ENCODE measurements at regions not wholly inside any gene's neighbourhood (a gene's known extent, or its start where the extent isn't known, plus 50 kb on each side); places are given as distances from the start of the nearest gene placed in this dataset.

DNA sequence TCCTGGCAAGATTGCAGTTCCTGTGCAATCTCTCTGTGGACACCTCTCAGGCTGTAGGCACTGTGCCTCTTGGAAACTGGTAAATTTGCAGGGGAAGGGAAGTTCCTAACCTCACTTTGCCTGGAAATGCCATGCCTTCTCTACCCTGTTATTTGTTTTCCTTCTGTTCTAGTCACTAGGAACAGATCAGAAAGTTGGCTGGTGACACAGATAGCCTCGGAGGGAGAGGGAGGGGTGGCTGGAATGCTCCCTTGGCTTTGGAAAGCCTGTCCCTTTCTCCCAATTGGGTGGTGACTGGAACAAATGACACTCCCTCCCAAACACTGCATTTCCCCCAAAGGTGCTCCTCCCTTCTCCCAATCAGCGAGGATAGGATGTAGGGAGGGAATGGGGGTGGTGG, 131.5 kb upstream of the F13A1 start:
- no peak overlapping the region for H2AK5ac ChIP-seq (ENCODE audit: low read depth, low read length)

DNA sequence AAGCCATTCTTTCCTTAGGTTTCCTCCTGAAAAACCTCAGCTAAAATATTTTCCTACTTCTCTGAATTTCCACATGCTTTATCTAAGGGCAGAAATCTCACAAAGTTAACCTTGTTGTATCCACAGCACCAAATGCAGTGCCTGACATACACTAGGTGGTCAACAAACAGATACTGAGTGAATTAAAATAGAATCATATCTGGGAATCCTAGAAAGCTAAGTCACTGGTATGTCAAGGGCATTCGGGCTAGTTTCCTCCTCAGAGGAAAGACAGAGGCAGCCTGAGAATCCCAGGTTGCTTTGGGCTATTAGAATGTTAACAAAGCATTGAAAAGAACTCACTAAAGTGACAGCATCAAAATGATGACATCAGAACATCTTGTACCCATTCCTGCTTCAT, 132.7 kb upstream of the F13A1 start:
- Histone ChIP-seq H4K8ac (ENCODE audit: low read depth, low read length) (no peak overlapping the region), H3K23ac (ENCODE audit: low read depth, low read length, poor library complexity) (no peak overlapping the region), H3K4me3 (ENCODE audit: low read length in 2 of 2) (no peak overlapping the region), H2AFZ (ENCODE audit: low read length) (no peak overlapping the region), H4K91ac (ENCODE audit: low read depth, low read length, poor library complexity) (no peak overlapping the region), H3K27ac (replicated peaks; ENCODE audit: low read length) (no peak overlapping the region), H2BK15ac (ENCODE audit: low read length) (no peak overlapping the region), H3K27me3 (ENCODE audit: control insufficient read depth in 3 of 3, insufficient read depth in 3 of 3, low read depth in 1 of 3, low read length in 3 of 3) (peaks cover 0 to 3% (median 0%) of the 10 kb centered on the region in 3 experiments), H2AK5ac (ENCODE audit: low read depth, low read length) (no peak overlapping the region), H3K4ac (ENCODE audit: low read length) (no peak overlapping the region), H3K9ac (ENCODE audit: low read depth, low read length, poor library complexity) (no peak overlapping the region), H2BK5ac (ENCODE audit: low read length) (no peak overlapping the region), H3K9me3 (replicated peaks in 1 of 2; ENCODE audit: control insufficient read depth in 2 of 2, insufficient read depth in 1 of 2, low read depth in 1 of 2, low read length in 2 of 2) (no peaks in the 10 kb centered on the region), H2BK120ac (ENCODE audit: low read depth, low read length) (no peak overlapping the region), H3K36me3 (replicated peaks in 1 of 2; ENCODE audit: control insufficient read depth in 2 of 2, insufficient read depth in 2 of 2, low read length in 2 of 2) (no peaks in the 10 kb centered on the region), H3K18ac (ENCODE audit: low read length) (no peak overlapping the region), H3K4me2 (ENCODE audit: insufficient read depth, low read length, poor library complexity, severe bottlenecking) (no peak overlapping the region), H3K79me1 (ENCODE audit: low read depth, low read length) (no peaks in the 10 kb centered on the region), H2BK12ac (ENCODE audit: low read length) (no peak overlapping the region), H3K4me1 (ENCODE audit: control insufficient read depth in 2 of 2, insufficient read depth in 1 of 2, low read depth in 1 of 2, low read length in 2 of 2) (no peaks in the 10 kb centered on the region), H3K14ac (ENCODE audit: low read length) (no peak overlapping the region)
- DNase-seq (ENCODE audit: low spot score): no peak
- no CpG with 5 or more reads among the region's 1 CpG for WGBS, 2 donors (ENCODE audit: extremely low coverage in 2 of 2, insufficient read length in 2 of 2, insufficient replicate concordance in 1 of 2)

More for the DNA sequence above, 131.5 kb upstream of the F13A1 start:
- no peak overlapping the region for H2AFZ ChIP-seq (ENCODE audit: low read length)
- H3K18ac ChIP-seq (ENCODE audit: low read length): no peak overlapping the region
- no peaks in the 10 kb centered on the region for H3K4me1 ChIP-seq (ENCODE audit: control insufficient read depth in 2 of 2, insufficient read depth in 1 of 2, low read depth in 1 of 2, low read length in 2 of 2)
- H2BK5ac ChIP-seq (ENCODE audit: low read length): no peak overlapping the region
- H3K9me3 ChIP-seq (replicated peaks in 1 of 2; ENCODE audit: control insufficient read depth in 2 of 2, insufficient read depth in 1 of 2, low read depth in 1 of 2, low read length in 2 of 2): no peaks in the 10 kb centered on the region
- no peak overlapping the region for H2BK12ac ChIP-seq (ENCODE audit: low read length)
- no peaks in the 10 kb centered on the region for H3K79me1 ChIP-seq (ENCODE audit: low read depth, low read length)
- H3K14ac ChIP-seq (ENCODE audit: low read length): no peak overlapping the region
- no peak overlapping the region for H2BK15ac ChIP-seq (ENCODE audit: low read length)
- H3K36me3 ChIP-seq (replicated peaks in 1 of 2; ENCODE audit: control insufficient read depth in 2 of 2, insufficient read depth in 2 of 2, low read length in 2 of 2): no peaks in the 10 kb centered on the region
- H4K91ac ChIP-seq (ENCODE audit: low read depth, low read length, poor library complexity): no peak overlapping the region
- no peak overlapping the region for H3K4me3 ChIP-seq (ENCODE audit: low read length in 2 of 2)
- DNase-seq (ENCODE audit: low spot score): no peak
- no peak overlapping the region for H4K8ac ChIP-seq (ENCODE audit: low read depth, low read length)
- H2BK120ac ChIP-seq (ENCODE audit: low read depth, low read length): no peak overlapping the region
- H3K9ac ChIP-seq (ENCODE audit: low read depth, low read length, poor library complexity): no peak overlapping the region
- WGBS, 2 donors (ENCODE audit: extremely low coverage in 2 of 2, insufficient read length in 2 of 2, insufficient replicate concordance in 1 of 2): no CpG with 5 or more reads among the region's 2 CpGs
- H3K27me3 ChIP-seq (ENCODE audit: control insufficient read depth in 3 of 3, insufficient read depth in 3 of 3, low read depth in 1 of 3, low read length in 3 of 3): peaks cover 0 to 3% (median 0%) of the 10 kb centered on the region in 3 experiments
- H3K27ac ChIP-seq (replicated peaks; ENCODE audit: low read length): no peak overlapping the region
- H3K4me2 ChIP-seq (ENCODE audit: insufficient read depth, low read length, poor library complexity, severe bottlenecking): no peak overlapping the region
- no peak overlapping the region for H3K4ac ChIP-seq (ENCODE audit: low read length)
- no peak overlapping the region for H3K23ac ChIP-seq (ENCODE audit: low read depth, low read length, poor library complexity)

DNA sequence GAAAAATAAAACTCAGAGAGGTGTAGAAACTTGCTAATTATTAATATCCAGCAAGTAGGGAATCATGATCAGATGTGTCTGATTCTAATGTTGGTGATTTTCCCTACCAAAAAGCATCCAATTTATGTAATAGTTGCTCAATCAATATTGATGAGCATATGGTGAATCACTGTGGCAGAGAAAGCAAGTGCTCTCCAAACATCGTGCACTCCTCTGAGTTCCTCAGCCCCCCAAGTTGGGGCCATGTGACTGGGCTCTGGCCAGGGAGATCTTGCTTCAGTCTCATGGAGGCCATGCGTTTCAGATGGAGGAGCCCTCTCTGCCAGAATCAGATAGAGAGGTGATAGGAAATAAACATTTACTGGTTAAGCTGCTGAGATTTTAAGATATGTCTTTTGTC, 133.2 kb upstream of the LY86 start:
- no peak overlapping the region for H3K14ac ChIP-seq (ENCODE audit: low read length)
- H3K4me3 ChIP-seq (ENCODE audit: low read length in 2 of 2): no peak overlapping the region
- no peaks in the 10 kb centered on the region for H3K36me3 ChIP-seq (replicated peaks in 1 of 2; ENCODE audit: control insufficient read depth in 2 of 2, insufficient read depth in 2 of 2, low read length in 2 of 2)
- H3K4ac ChIP-seq (ENCODE audit: low read length): no peak overlapping the region
- no peaks in the 10 kb centered on the region for H3K9me3 ChIP-seq (replicated peaks in 1 of 2; ENCODE audit: control insufficient read depth in 2 of 2, insufficient read depth in 1 of 2, low read depth in 1 of 2, low read length in 2 of 2)
- no peak overlapping the region for H2BK15ac ChIP-seq (ENCODE audit: low read length)
- H3K27ac ChIP-seq (replicated peaks; ENCODE audit: low read length): no peak overlapping the region
- H3K4me1 ChIP-seq (ENCODE audit: control insufficient read depth in 2 of 2, insufficient read depth in 1 of 2, low read depth in 1 of 2, low read length in 2 of 2): no peaks in the 10 kb centered on the region
- WGBS, 2 donors (ENCODE audit: extremely low coverage in 2 of 2, insufficient read length in 2 of 2, insufficient replicate concordance in 1 of 2): no CpG with 5 or more reads among the region's 2 CpGs
- peaks cover 0 to 3% (median 0%) of the 10 kb centered on the region in 3 experiments for H3K27me3 ChIP-seq (ENCODE audit: control insufficient read depth in 3 of 3, insufficient read depth in 3 of 3, low read depth in 1 of 3, low read length in 3 of 3)
- no peaks in the 10 kb centered on the region for H3K79me1 ChIP-seq (ENCODE audit: low read depth, low read length)
- no peak overlapping the region for H3K23ac ChIP-seq (ENCODE audit: low read depth, low read length, poor library complexity)
- H2BK5ac ChIP-seq (ENCODE audit: low read length): no peak overlapping the region
- no peak for DNase-seq (ENCODE audit: low spot score)
- no peak overlapping the region for H2BK12ac ChIP-seq (ENCODE audit: low read length)
- no peak overlapping the region for H2AK5ac ChIP-seq (ENCODE audit: low read depth, low read length)
- H2BK120ac ChIP-seq (ENCODE audit: low read depth, low read length): no peak overlapping the region
- no peak overlapping the region for H4K91ac ChIP-seq (ENCODE audit: low read depth, low read length, poor library complexity)
- H3K18ac ChIP-seq (ENCODE audit: low read length): no peak overlapping the region
- no peak overlapping the region for H3K4me2 ChIP-seq (ENCODE audit: insufficient read depth, low read length, poor library complexity, severe bottlenecking)
- no peak overlapping the region for H4K8ac ChIP-seq (ENCODE audit: low read depth, low read length)
- H2AFZ ChIP-seq (ENCODE audit: low read length): no peak overlapping the region
- no peak overlapping the region for H3K9ac ChIP-seq (ENCODE audit: low read depth, low read length, poor library complexity)

DNA sequence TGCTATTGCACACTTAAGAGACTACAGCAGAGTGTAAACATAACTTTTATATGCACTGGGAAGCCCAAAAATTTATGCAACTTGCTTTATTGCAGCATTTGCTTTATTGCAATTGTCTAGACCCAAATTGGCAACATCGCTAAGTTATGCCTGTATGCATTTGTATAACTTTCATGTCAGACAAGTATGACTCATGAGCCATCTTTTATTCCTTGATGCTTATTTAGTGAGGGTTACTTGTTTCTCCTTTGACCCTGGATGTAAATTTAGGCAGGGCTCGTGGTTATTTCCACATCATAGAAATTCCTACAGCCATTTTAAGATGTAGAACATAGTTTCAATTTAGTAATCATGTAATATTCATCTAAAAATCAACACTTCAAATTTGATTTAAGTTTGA, 130.3 kb upstream of the LY86 start:
- no peak overlapping the region for H2BK15ac ChIP-seq (ENCODE audit: low read length)
- no peak overlapping the region for H2AFZ ChIP-seq (ENCODE audit: low read length)
- DNase-seq (ENCODE audit: low spot score): no peak
- H3K4me3 ChIP-seq (ENCODE audit: low read length in 2 of 2): no peak overlapping the region
- H4K91ac ChIP-seq (ENCODE audit: low read depth, low read length, poor library complexity): no peak overlapping the region
- no peak overlapping the region for H3K23ac ChIP-seq (ENCODE audit: low read depth, low read length, poor library complexity)
- H3K4me2 ChIP-seq (ENCODE audit: insufficient read depth, low read length, poor library complexity, severe bottlenecking): no peak overlapping the region
- H2BK12ac ChIP-seq (ENCODE audit: low read length): no peak overlapping the region
- H2AK5ac ChIP-seq (ENCODE audit: low read depth, low read length): no peak overlapping the region
- no peak overlapping the region for H3K18ac ChIP-seq (ENCODE audit: low read length)
- H3K9me3 ChIP-seq (replicated peaks in 1 of 2; ENCODE audit: control insufficient read depth in 2 of 2, insufficient read depth in 1 of 2, low read depth in 1 of 2, low read length in 2 of 2): no peaks in the 10 kb centered on the region
- no peak overlapping the region for H2BK5ac ChIP-seq (ENCODE audit: low read length)
- no peaks in the 10 kb centered on the region for H3K79me1 ChIP-seq (ENCODE audit: low read depth, low read length)
- WGBS, 2 donors (ENCODE audit: extremely low coverage in 2 of 2, insufficient read length in 2 of 2, insufficient replicate concordance in 1 of 2): no CpG with 5 or more reads among the region's 2 CpGs
- H3K14ac ChIP-seq (ENCODE audit: low read length): no peak overlapping the region
- H3K4ac ChIP-seq (ENCODE audit: low read length): no peak overlapping the region
- no peaks in the 10 kb centered on the region for H3K36me3 ChIP-seq (replicated peaks in 1 of 2; ENCODE audit: control insufficient read depth in 2 of 2, insufficient read depth in 2 of 2, low read length in 2 of 2)
- H3K27me3 ChIP-seq (ENCODE audit: control insufficient read depth in 3 of 3, insufficient read depth in 3 of 3, low read depth in 1 of 3, low read length in 3 of 3): peaks cover 0 to 3% (median 0%) of the 10 kb centered on the region in 3 experiments
- no peak overlapping the region for H4K8ac ChIP-seq (ENCODE audit: low read depth, low read length)
- no peaks in the 10 kb centered on the region for H3K4me1 ChIP-seq (ENCODE audit: control insufficient read depth in 2 of 2, insufficient read depth in 1 of 2, low read depth in 1 of 2, low read length in 2 of 2)
- no peak overlapping the region for H2BK120ac ChIP-seq (ENCODE audit: low read depth, low read length)
- no peak overlapping the region for H3K9ac ChIP-seq (ENCODE audit: low read depth, low read length, poor library complexity)
- no peak overlapping the region for H3K27ac ChIP-seq (replicated peaks; ENCODE audit: low read length)

Data from neuronal stem cell (in vitro differentiated cells).